HG02759 (cell line): ENCODE measurements at regions not wholly inside any gene's neighbourhood (a gene's known extent, or its start where the extent isn't known, plus 50 kb on each side); places are given as distances from the start of the nearest gene placed in this dataset.
A peak's percentile ranks its signal among the peaks of the same experiment; 100 is the strongest.

Experiments used
- ATAC-seq: cut with Tn5 transposase; IDR thresholded peaks from one replicate; pipeline ENCODE4 v1.9.1; 2021; ENCODE audit warnings: mild to moderate bottlenecking, moderate library complexity; ENCODE audit not compliant: unreplicated experiment

GRCh38 chrX:97666890-97667289 lies 783.2 kb downstream of the RPA4 start:
- ATAC-seq: no peak

GRCh38 chrX:97668126-97668525 lies 784.4 kb downstream of the RPA4 start:
- ATAC-seq: no peak

GRCh38 chrX:97672138-97672537 lies 788.4 kb downstream of the RPA4 start:
- ATAC-seq: no peak

GRCh38 chrX:97672608-97673007 lies 788.9 kb downstream of the RPA4 start:
- no peak for ATAC-seq

- no peak for ATAC-seq
Observed at GRCh38 chrX:97673135-97673534, 789.4 kb downstream of the RPA4 start.

GRCh38 chrX:97682991-97683840 lies 799.5 kb downstream of the RPA4 start:
- no peak for ATAC-seq

GRCh38 chrX:97685753-97686152 lies 802.0 kb downstream of the RPA4 start:
- peak; percentile 56 for ATAC-seq

GRCh38 chrX:97691901-97692455 lies 808.3 kb downstream of the RPA4 start:
- ATAC-seq: no peak

- no peak for ATAC-seq
Observed at GRCh38 chrX:97692575-97692974, 808.9 kb downstream of the RPA4 start.

GRCh38 chrX:97700547-97700946 lies 816.8 kb downstream of the RPA4 start:
- no peak for ATAC-seq

- no peak for ATAC-seq
Observed at GRCh38 chrX:97704474-97704873, 820.8 kb downstream of the RPA4 start.

- no peak for ATAC-seq
Observed at GRCh38 chrX:97704881-97705280, 821.2 kb downstream of the RPA4 start.

GRCh38 chrX:97705936-97706335 lies 822.2 kb downstream of the RPA4 start:
- no peak for ATAC-seq

- no peak for ATAC-seq
Observed at GRCh38 chrX:97714072-97714471, 830.4 kb downstream of the RPA4 start.

- no peak for ATAC-seq
Observed at GRCh38 chrX:97728215-97728614, 844.5 kb downstream of the RPA4 start.

GRCh38 chrX:97740044-97740443 lies 856.3 kb downstream of the RPA4 start:
- no peak for ATAC-seq

GRCh38 chrX:97740886-97741285 lies 857.2 kb downstream of the RPA4 start:
- ATAC-seq: no peak

GRCh38 chrX:97743014-97743413 lies 859.3 kb downstream of the RPA4 start:
- ATAC-seq: no peak

- no peak for ATAC-seq
Observed at GRCh38 chrX:97747346-97747745, 863.6 kb downstream of the RPA4 start.

- no peak for ATAC-seq
Observed at GRCh38 chrX:97751016-97751415, 867.3 kb downstream of the RPA4 start.

GRCh38 chrX:97751735-97752134 lies 868.0 kb downstream of the RPA4 start:
- ATAC-seq: no peak

GRCh38 chrX:97756879-97757278 lies 873.2 kb downstream of the RPA4 start:
- no peak for ATAC-seq

- ATAC-seq: no peak
Observed at GRCh38 chrX:97763391-97763790, 879.7 kb downstream of the RPA4 start.
